ENCODE measurements at regions not wholly inside any gene's neighbourhood (a gene's known extent, or its start where the extent isn't known, plus 50 kb on each side); places are given as distances from the start of the nearest gene placed in this dataset.

- Histone ChIP-seq H3K27ac (ENCODE audit: extremely low read length, insufficient read depth, low read length) (no peak overlapping the region), H2AFZ (ENCODE audit: low read length) (no peak overlapping the region), H3K36me3 (replicated peaks in 1 of 2; ENCODE audit: control insufficient read depth in 1 of 2, insufficient read depth in 2 of 2, low read length in 2 of 2) (no peaks in the 10 kb centered on the region), H3K9me3 (ENCODE audit: low read length) (no peaks in the 10 kb centered on the region), H3K27me3 (ENCODE audit: control insufficient read depth in 1 of 2, insufficient read depth in 2 of 2, low read length in 2 of 2) (no peaks in the 10 kb centered on the region), H3K4me3 (replicated peaks in 1 of 3; ENCODE audit: insufficient read depth in 1 of 3, low read depth in 2 of 3, low read length in 3 of 3) (no peak overlapping the region), H3K4me2 (ENCODE audit: low read depth, low read length) (no peak overlapping the region), H4K20me1 (ENCODE audit: insufficient read depth, low read length) (no peaks in the 10 kb centered on the region), H3K4me1 (ENCODE audit: insufficient read depth, low read length) (no peaks in the 10 kb centered on the region), H3K9ac (ENCODE audit: insufficient read depth, low read depth, low read length) (no peak overlapping the region), H3K79me2 (ENCODE audit: insufficient read depth, low read length) (no peaks in the 10 kb centered on the region)
- in situ Hi-C loops (cut with HindIII; ENCODE audit: extremely low pct_ligation_motif_present, low pct_unique_long_range_greater_than_20kb): no loop called here
- BruUV-seq (replicated peaks): no TSS peak
- WGBS (ENCODE audit: low lambda C conversion rate): under 1% methylated on average over 5 of the region's 5 CpGs
- POLR2A ChIA-PET: no interaction called here
- ATAC-seq (no peak), DNase-seq (ENCODE audit: low spot score) (no peak), FAIRE-seq (no peak)
- CTCF ChIA-PET (ENCODE audit: low intra/inter-chr PET ratio, low total read pairs): no interaction called here
- intact Hi-C loops (cut with micrococcal nuclease; ENCODE audit: unreplicated experiment): no loop called here
- TF ChIP-seq ZNF512 (CRISPR knock-in tag; IDR thresholded peaks at IDR 0.05) (no peak), POGZ (CRISPR knock-in tag; IDR thresholded peaks at IDR 0.05) (no peak), ZHX1 (CRISPR knock-in tag; IDR thresholded peaks at IDR 0.05; ENCODE audit: low read depth) (no peak), CBX1 (IDR thresholded peaks at IDR 0.05; ENCODE audit: low read depth) (no peak), JUNB (CRISPR knock-in tag; IDR thresholded peaks at IDR 0.05; ENCODE audit: borderline replicate concordance) (no peak), FOXP4 (CRISPR knock-in tag; IDR thresholded peaks at IDR 0.05) (no peak), ZNF556 (CRISPR knock-in tag; IDR thresholded peaks at IDR 0.05; ENCODE audit: borderline replicate concordance) (no peak), TGIF2 (CRISPR knock-in tag; IDR thresholded peaks at IDR 0.05) (no peak), ZBTB1 (CRISPR knock-in tag; IDR thresholded peaks at IDR 0.05; ENCODE audit: borderline replicate concordance) (no peak)
Measured at GRCh38 chr4:23333556-23333945, 556.3 kb downstream of the PPARGC1A start.

Data from HepG2 (cell line).